PFSK-1 (cell line): ENCODE measurements at regions not wholly inside any gene's neighbourhood (a gene's known extent, or its start where the extent isn't known, plus 50 kb on each side); places are given as distances from the start of the nearest gene placed in this dataset.

ENCODE experiments used
- FOXP2 ChIP-seq: optimal IDR thresholded peaks from 2 replicates; pipeline ENCODE3; 2011; ENCODE audit warnings: borderline replicate concordance, control low read depth, inconsistent platforms; ENCODE audit not compliant: insufficient read depth; ENCODE audit errors: extremely low read length, extremely low read depth
- POLR2AphosphoS5 ChIP-seq: IDR thresholded peaks from 2 replicates; pipeline ENCODE4 v1.6.1; 2012; ENCODE audit warnings: low read depth, mild to moderate bottlenecking, control low read depth, low read length, moderate library complexity
- REST ChIP-seq, 2 experiments: IDR thresholded peaks; 2 replicates each; pipeline versions ENCODE4 v1.6.1 to v1.8.0; 2011 to 2012; ENCODE audit warnings: low read depth in 2 of 2, low read length in 2 of 2, control low read depth in 1 of 2, inconsistent platforms in 1 of 2, mild to moderate bottlenecking in 1 of 2, moderate library complexity in 1 of 2; ENCODE audit not compliant: insufficient read depth in 1 of 2
- SIN3A ChIP-seq: IDR thresholded peaks from 2 replicates; pipeline ENCODE4 v1.6.1; 2012; ENCODE audit warnings: mild to moderate bottlenecking, low read length, moderate library complexity, borderline replicate concordance; ENCODE audit not compliant: insufficient read depth
- TAF1 ChIP-seq: IDR thresholded peaks from 2 replicates; pipeline ENCODE4 v1.6.1; 2012; ENCODE audit warnings: low read length, control low read depth, borderline replicate concordance; ENCODE audit not compliant: insufficient read depth

- TF ChIP-seq FOXP2 (no peak), POLR2AphosphoS5 (no peak), REST (IDR thresholded peaks at IDR 0.05; ENCODE audit: insufficient read depth in 1 of 2, low read depth in 2 of 2, low read length in 2 of 2) (no peak), SIN3A (no peak), TAF1 (no peak)
Observed at GRCh38 chr2:2505604-2506003, 174.5 kb upstream of the MYT1L start.

- TF ChIP-seq REST (IDR thresholded peaks at IDR 0.05; ENCODE audit: insufficient read depth in 1 of 2, low read depth in 2 of 2, low read length in 2 of 2) (no peak), FOXP2 (no peak), POLR2AphosphoS5 (no peak), TAF1 (no peak), SIN3A (no peak)
Observed at GRCh38 chr2:2503864-2504418, 172.9 kb upstream of the MYT1L start.

GRCh38 chr2:2502201-2502549 is 171.1 kb upstream of the MYT1L start:
- TF ChIP-seq POLR2AphosphoS5 (no peak), FOXP2 (no peak)

- TF ChIP-seq FOXP2: no peak
- TF ChIP-seq REST (IDR thresholded peaks at IDR 0.05; ENCODE audit: insufficient read depth in 1 of 2, low read depth in 2 of 2, low read length in 2 of 2): no peak
Observed at GRCh38 chr2:2501454-2502200, 170.6 kb upstream of the MYT1L start.

GRCh38 chr2:2495606-2496005 is 164.5 kb upstream of the MYT1L start:
- TF ChIP-seq REST (IDR thresholded peaks at IDR 0.05; ENCODE audit: insufficient read depth in 1 of 2, low read depth in 2 of 2, low read length in 2 of 2) (no peak), POLR2AphosphoS5 (no peak), SIN3A (no peak), FOXP2 (no peak), TAF1 (no peak)
